A549 (cell line): ENCODE measurements at regions not wholly inside any gene's neighbourhood (a gene's known extent, or its start where the extent isn't known, plus 50 kb on each side); places are given as distances from the start of the nearest gene placed in this dataset.

ENCODE experiments used
- ATAC-seq, 2 experiments: fragments of 200-7000 bp in 1 of 2; fragments of >200 bp in 1 of 2; cut with Nextera tagmentation in 1 of 2; cut with Tn5 transposase in 1 of 2; 3 replicates each; pipeline versions ENCODE4 v1.8.0 to v1.9.1; 2018 to 2020; ENCODE audit warnings: mild to moderate bottlenecking in 1 of 2, moderate library complexity in 1 of 2
- CTCF ChIA-PET: fragments of 300-600 bp; sonication (Branson Sonifier 250); formaldehyde crosslinking; extraction: SDS; loops from one replicate; lab custom pipeline; 2021; ENCODE audit warnings: antibody characterized with exemption, inconsistent platforms; lab: Yijun Ruan, JAX
- POLR2A ChIA-PET: fragments of 350-600 bp; formaldehyde crosslinking; extraction: SDS; loops from one replicate; lab custom pipeline; 2021; ENCODE audit warnings: antibody characterized with exemption, inconsistent platforms; lab: Yijun Ruan, JAX
- DNase-seq, 2 experiments: peaks; one replicate each; pipeline versions ENCODE4 v3.0.0 to v3.0.0-alpha.2; 2011 to 2016; ENCODE audit warnings: low read depth in 1 of 2, low spot score in 1 of 2
- FAIRE-seq: peaks from 2 replicates; lab custom pipeline; 2011; peaks lifted over from hg19 to GRCh38; lab: Jason Lieb, UNC
- H3K27ac ChIP-seq, 2 experiments: fragments of >200 bp; sonication (Bioruptor Twin); formaldehyde crosslinking; 3 replicates each; pipeline ENCODE4 v1.5.1; 2016 to 2017
- H3K4me1 ChIP-seq: fragments of >200 bp; sonication (Bioruptor Twin); formaldehyde crosslinking; 3 replicates; pipeline ENCODE4 v1.6.1; 2016
- H3K4me2 ChIP-seq: fragments of >200 bp; sonication (Bioruptor Twin); formaldehyde crosslinking; 3 replicates; pipeline ENCODE4 v1.6.1; 2016
- H3K4me3 ChIP-seq: fragments of >200 bp; sonication (Bioruptor Twin); formaldehyde crosslinking; 3 replicates; pipeline ENCODE4 v1.5.1; 2016
- H3K9me3 ChIP-seq: fragments of >200 bp; sonication (Bioruptor Twin); formaldehyde crosslinking; 3 replicates; pipeline ENCODE4 v1.6.1; 2016
- BHLHE40 ChIP-seq: IDR thresholded peaks from 2 replicates; pipeline ENCODE4 v1.6.1; 2012; ENCODE audit warnings: low read depth, low read length, inconsistent platforms
- CBX2 ChIP-seq: fragments of 200-600 bp; sonication (generic); IDR thresholded peaks from 2 replicates; pipeline ENCODE4 v1.6.1; 2016; ENCODE audit warnings: low read depth, mild to moderate bottlenecking, borderline replicate concordance
- CHD2 ChIP-seq: fragments of 150-350 bp; IDR thresholded peaks from 2 replicates; pipeline ENCODE4 v1.6.1; 2014; ENCODE audit warnings: low read length; ENCODE audit not compliant: partially characterized antibody
- CTCF ChIP-seq: fragments of >200 bp; sonication (Bioruptor Twin); formaldehyde crosslinking; IDR thresholded peaks from 3 replicates; pipeline ENCODE4 v1.5.1; 2016
- ELK1 ChIP-seq: fragments of 150-350 bp; IDR thresholded peaks from 2 replicates; pipeline ENCODE4 v1.6.1; 2014; ENCODE audit warnings: low read depth, mild to moderate bottlenecking, low read length
- FOSL2 ChIP-seq, 2 experiments: fragments of 450-650 bp in 1 of 2; fragments of >200 bp in 1 of 2; sonication (Bioruptor Twin) in 1 of 2; formaldehyde crosslinking; IDR thresholded peaks; 2 replicates each; pipeline versions ENCODE4 v1.5.0 to v1.6.1; 2016 to 2020; ENCODE audit warnings: mild to moderate bottlenecking in 1 of 2, moderate library complexity in 1 of 2
- HDAC2 ChIP-seq: fragments of 200-600 bp; sonication (generic); IDR thresholded peaks from 2 replicates; pipeline ENCODE4 v1.6.1; 2016
- HMGXB4 ChIP-seq: fragments of 250-450 bp; sonication (Bioruptor Pico); IDR thresholded peaks from 2 replicates; pipeline ENCODE4 v1.5.0; 2021; ENCODE audit warnings: mild to moderate bottlenecking, moderate library complexity, borderline replicate concordance
- HOXB5 ChIP-seq: fragments of 250-450 bp; sonication (Bioruptor Pico); IDR thresholded peaks from 2 replicates; pipeline ENCODE4 v1.5.0; 2020; ENCODE audit warnings: mild to moderate bottlenecking, moderate library complexity
- JUNB ChIP-seq: fragments of >200 bp; sonication (Bioruptor Twin); formaldehyde crosslinking; IDR thresholded peaks from 2 replicates; pipeline ENCODE4 v1.6.1; 2016
- PHF8 ChIP-seq: fragments of 200-600 bp; sonication (generic); IDR thresholded peaks from 2 replicates; pipeline ENCODE4 v1.6.1; 2016; ENCODE audit warnings: low read depth, mild to moderate bottlenecking, antibody characterized with exemption, moderate library complexity, borderline replicate concordance
- RAD21 ChIP-seq, 2 experiments: fragments of >200 bp in 1 of 2; sonication (Bioruptor Twin) in 1 of 2; formaldehyde crosslinking in 1 of 2; IDR thresholded peaks in 1 of 2; conservative IDR thresholded peaks in 1 of 2; 2 replicates in 1 of 2; 3 replicates in 1 of 2; pipeline ENCODE4 v1.6.1; 2012 to 2018; ENCODE audit warnings: inconsistent platforms in 1 of 2
- RFX5 ChIP-seq: fragments of 450-650 bp; IDR thresholded peaks from 2 replicates; pipeline ENCODE4 v1.7.1; 2014; ENCODE audit warnings: antibody characterized with exemption, mild to moderate bottlenecking, moderate library complexity
- RNF2 ChIP-seq: fragments of 200-600 bp; sonication (generic); IDR thresholded peaks from 2 replicates; pipeline ENCODE4 v1.6.1; 2016; ENCODE audit warnings: low read depth, mild to moderate bottlenecking, antibody characterized with exemption, moderate library complexity, borderline replicate concordance
- ZSCAN20 ChIP-seq: fragments of 250-450 bp; sonication (Bioruptor Pico); IDR thresholded peaks from 2 replicates; pipeline ENCODE4 v1.8.0; 2022; ENCODE audit warnings: mild to moderate bottlenecking, moderate library complexity
- WGBS: methylation state at CpG from one replicate; pipeline ENCODE4 v1.1.6; 2017; ENCODE audit errors: missing lambda C conversion rate; 5-methylcytosine and 5-hydroxymethylcytosine counted together
- TF ChIP-seq, protein P1 (sequence below): fragments of >200 bp; sonication (Bioruptor Twin); formaldehyde crosslinking; IDR thresholded peaks from 2 replicates; pipeline ENCODE4 v1.6.1; 2016

DNA sequence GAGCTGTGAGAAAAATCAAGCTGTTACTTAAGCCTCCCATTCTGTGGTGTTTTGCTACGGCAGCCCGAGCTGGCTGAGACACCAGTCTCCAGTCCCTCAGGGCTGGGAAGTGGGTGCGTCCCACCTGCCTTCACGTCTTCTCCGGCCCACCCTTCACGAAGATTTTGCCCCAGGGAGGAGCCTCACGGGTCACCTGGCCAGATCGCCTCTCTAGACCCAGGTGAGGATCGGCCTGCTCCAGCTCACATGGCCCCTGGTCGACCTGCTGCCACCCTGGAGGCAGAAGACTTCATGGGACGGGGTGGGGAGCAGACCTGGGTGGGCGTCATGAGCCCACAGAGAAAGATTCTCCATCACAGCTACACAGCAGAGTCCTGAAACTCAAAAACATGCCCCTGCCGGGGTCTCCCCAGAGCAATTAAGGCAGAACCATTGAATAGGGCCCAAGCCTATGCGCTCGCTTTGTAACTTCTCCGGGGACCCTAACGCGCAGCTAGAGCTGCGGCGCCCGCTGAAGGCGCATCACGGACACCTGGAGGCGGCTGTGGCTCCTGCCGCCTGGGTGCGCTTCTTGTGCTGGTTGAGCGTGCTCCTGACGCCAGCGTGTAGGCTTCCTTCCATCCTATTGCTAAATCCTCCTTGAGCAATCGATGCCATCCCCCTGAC lies 92.6 kb upstream of the ALDH1A3 start (continued):
- TF ChIP-seq CBX2 (no peak), RAD21 (conservative IDR thresholded peaks at IDR 0.05 in 1 of 2, IDR thresholded peaks at IDR 0.05 in 1 of 2) (no peak), PHF8 (no peak)
- TF ChIP-seq, protein P1, sequence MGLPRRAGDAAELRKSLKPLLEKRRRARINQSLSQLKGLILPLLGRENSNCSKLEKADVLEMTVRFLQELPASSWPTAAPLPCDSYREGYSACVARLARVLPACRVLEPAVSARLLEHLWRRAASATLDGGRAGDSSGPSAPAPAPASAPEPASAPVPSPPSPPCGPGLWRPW = no peak

- H3K4me1 ChIP-seq = no peaks in the 10 kb centered on the region
- DNase-seq = no peak
- ChIA-PET CTCF (interaction anchor here (2.4 kb wide), 1 partner anchor 116 kb away, joined by 8 read pairs; no protein-coding TSS in a partner anchor), POLR2A (no interaction called here)
- H3K4me3 ChIP-seq = no peak overlapping the region
- no peak overlapping the region for H3K4me2 ChIP-seq
- H3K9me3 ChIP-seq = no peaks in the 10 kb centered on the region
- no peak overlapping the region for H3K27ac ChIP-seq
- WGBS = 70% methylated on average over 17 of the region's 17 CpGs
- ATAC-seq = peak in 1 of 2 experiments; percentile 26; a peak in 3 of 6 replicates
- FAIRE-seq = no peak
- TF ChIP-seq HOXB5 (CRISPR knock-in tag) (no peak), RNF2 (no peak), CTCF (no peak), RFX5 (no peak), FOSL2 (IDR thresholded peaks at IDR 0.05) (no peak), FOSL2 (CRISPR knock-in tag; IDR thresholded peaks at IDR 0.05) (no peak), HDAC2 (no peak), BHLHE40 (no peak), ZSCAN20 (CRISPR knock-in tag) (no peak), HMGXB4 (CRISPR knock-in tag) (no peak), JUNB (no peak)
Measured at GRCh38 chr15:100787567-100788417, 91.8 kb upstream of the ALDH1A3 start.

GRCh38 chr15:100788418-100789105 lies 91.1 kb upstream of the ALDH1A3 start:
- ChIA-PET POLR2A (no interaction called here), CTCF (interaction anchor here (2.4 kb wide), 1 partner anchor 117 kb away, joined by 8 read pairs; no protein-coding TSS in a partner anchor)
- 74% methylated on average over 7 of the region's 7 CpGs for WGBS

More at GRCh38 chr15:100788418-100789105, 91.1 kb upstream of the ALDH1A3 start:
- ATAC-seq = peak in 1 of 2 experiments; percentile 14; a peak in 1 of 6 replicates
- TF ChIP-seq PHF8 (no peak), HDAC2 (no peak), RFX5 (no peak), CHD2 (no peak), ELK1 (no peak)
- FAIRE-seq = no peak
- H3K4me1 ChIP-seq = no peaks in the 10 kb centered on the region
- H3K4me2 ChIP-seq = no peak overlapping the region
- DNase-seq = no peak
- no peak overlapping the region for H3K27ac ChIP-seq
- no peak overlapping the region for H3K4me3 ChIP-seq
- H3K9me3 ChIP-seq = no peaks in the 10 kb centered on the region
